Panc1 (cell line): ENCODE measurements at regions not wholly inside any gene's neighbourhood (a gene's known extent, or its start where the extent isn't known, plus 50 kb on each side); places are given as distances from the start of the nearest gene placed in this dataset.
A peak's percentile ranks its signal among the peaks of the same experiment; 100 is the strongest.

ENCODE experiments used
- ATAC-seq: fragments of 200-7000 bp; cut with Tn5 transposase; 2 replicates; pipeline ENCODE4 v1.9.1; 2020; ENCODE audit warnings: mild to moderate bottlenecking, moderate library complexity
- BruUV-seq: library from RNA; stranded (reverse); fragments of 400-500 nt; replicated peaks from 2 replicates; lab custom pipeline; 2021; lab: Mats Ljungman, UMichigan
- CTCF ChIA-PET: fragments of 300-600 bp; sonication (Branson Sonifier 250); formaldehyde crosslinking; loops from one replicate; lab custom pipeline; 2022; ENCODE audit warnings: antibody characterized with exemption; lab: Charles Lee
- POLR2A ChIA-PET: fragments of 300-600 bp; sonication (Branson Sonifier 250); formaldehyde crosslinking; loops from one replicate; lab custom pipeline; 2022; ENCODE audit warnings: antibody characterized with exemption; lab: Charles Lee
- DNase-seq: peaks from one replicate; pipeline ENCODE4 v3.0.0-alpha.2; 2010; ENCODE audit warnings: low read depth, low spot score
- H3K27ac ChIP-seq: 2 replicates; pipeline ENCODE4 v1.5.1; 2011; ENCODE audit warnings: mild to moderate bottlenecking, low read length, inconsistent platforms
- H3K27me3 ChIP-seq: fragments of 200-500 bp; sonication (Bioruptor generic); 2 replicates; pipeline ENCODE4 v1.6.0; 2014; ENCODE audit warnings: low read length, inconsistent platforms; ENCODE audit not compliant: control insufficient read depth, insufficient read depth
- H3K36me3 ChIP-seq: fragments of 200-500 bp; sonication (Bioruptor generic); 2 replicates; pipeline ENCODE4 v1.5.1; 2014; ENCODE audit warnings: inconsistent platforms, mild to moderate bottlenecking, low read length, moderate library complexity; ENCODE audit not compliant: control insufficient read depth, insufficient read depth
- H3K4me1 ChIP-seq: 2 replicates; pipeline ENCODE4 v1.5.1; 2011; ENCODE audit warnings: inconsistent platforms, mild to moderate bottlenecking, low read length, moderate library complexity; ENCODE audit not compliant: control insufficient read depth, insufficient read depth
- H3K4me3 ChIP-seq, 2 experiments: 2 replicates each; pipeline ENCODE4 v1.5.1; 2011 to 2012; ENCODE audit warnings: low read depth in 2 of 2, low read length in 2 of 2, mild to moderate bottlenecking in 2 of 2, inconsistent platforms in 1 of 2, moderate library complexity in 1 of 2
- H3K9me3 ChIP-seq: fragments of 200-500 bp; sonication (Bioruptor generic); 2 replicates; pipeline ENCODE4 v1.5.1; 2014; ENCODE audit warnings: low read depth, mild to moderate bottlenecking, inconsistent platforms, low read length, moderate library complexity; ENCODE audit not compliant: control insufficient read depth, insufficient read depth
- POLR2AphosphoS5 ChIP-seq: IDR thresholded peaks from 2 replicates; pipeline ENCODE4 v1.6.1; 2012; ENCODE audit warnings: mild to moderate bottlenecking, low read depth, low read length, moderate library complexity
- SIN3A ChIP-seq: IDR thresholded peaks from 2 replicates; pipeline ENCODE4 v1.6.1; 2012; ENCODE audit warnings: low read depth, mild to moderate bottlenecking, low read length, moderate library complexity, borderline replicate concordance; ENCODE audit not compliant: insufficient read depth
- TCF7L2 ChIP-seq: IDR thresholded peaks from 2 replicates; pipeline ENCODE4 v1.6.1; 2011; ENCODE audit warnings: mild to moderate bottlenecking, low read depth, low read length, inconsistent platforms
- in situ Hi-C: cut with HindIII; loops from 2 replicates; pipeline ENCODE4 v1.10.0; 2016; ENCODE audit warnings: low sequenced_read_pairs, low pct_unique_long_range_greater_than_20kb
- intact Hi-C: fragments of 100-400 bp; cut with micrococcal nuclease; formaldehyde crosslinking; loops from one replicate; pipeline ENCODE4 v1.10.0; 2022; ENCODE audit not compliant: unreplicated experiment
- TF ChIP-seq, protein P1 (sequence below): fragments of 450-650 bp; IDR thresholded peaks from 2 replicates; pipeline ENCODE4 v1.5.1; 2017; ENCODE audit warnings: mild to moderate bottlenecking
- TF ChIP-seq, protein P2 (sequence below), 2 experiments: IDR thresholded peaks; 2 replicates each; pipeline ENCODE4 v1.6.1; 2011 to 2012; ENCODE audit warnings: low read depth in 2 of 2, control low read depth in 1 of 2, low read length in 1 of 2, mild to moderate bottlenecking in 1 of 2, moderate library complexity in 1 of 2; ENCODE audit not compliant: insufficient read depth in 1 of 2

DNA sequence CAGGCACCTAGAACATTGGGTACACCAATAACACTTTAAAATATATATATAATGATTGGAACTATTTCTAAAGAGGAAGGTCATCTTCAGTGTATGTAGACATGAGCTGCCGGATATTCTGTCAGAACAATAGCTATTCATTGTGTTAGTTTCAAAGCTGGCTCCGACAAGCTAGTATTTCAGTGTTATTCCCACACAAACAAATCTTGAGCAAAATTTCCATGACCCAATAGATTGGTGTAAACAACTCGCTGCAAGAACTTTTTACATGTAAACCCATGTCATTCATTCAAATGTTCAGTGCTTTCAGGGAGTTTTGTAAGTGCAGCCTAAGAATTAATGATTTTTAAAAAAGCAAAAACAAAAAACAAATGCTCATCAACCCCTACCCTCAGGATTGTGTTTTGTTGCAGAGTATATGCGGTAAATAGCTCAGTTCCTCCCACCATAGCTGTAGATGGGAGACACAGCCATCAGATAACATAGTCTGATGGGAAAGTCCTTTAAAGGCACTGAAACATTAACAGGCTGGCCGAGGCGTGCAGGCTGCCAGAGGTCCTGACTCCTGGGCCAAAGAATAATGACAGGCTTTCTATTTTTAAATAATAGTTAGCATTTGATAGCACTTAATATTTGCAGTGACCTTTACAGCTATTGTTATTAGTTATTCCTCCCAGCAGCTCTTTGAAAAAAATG, 150.3 kb upstream of the ARHGAP5 start:
- intact Hi-C loops: loop anchor here (5.0 kb wide), 1 partner anchor 326 kb away; no protein-coding TSS in a partner anchor
- no peak overlapping the region for H3K4me3 ChIP-seq
- H3K36me3 ChIP-seq: no peaks in the 10 kb centered on the region
- CTCF ChIA-PET: no interaction called here
- no peak for DNase-seq
- ATAC-seq: no peak
- BruUV-seq: no TSS peak
- no peaks in the 10 kb centered on the region for H3K9me3 ChIP-seq
- no peaks in the 10 kb centered on the region for H3K27me3 ChIP-seq
- TF ChIP-seq, protein P1, sequence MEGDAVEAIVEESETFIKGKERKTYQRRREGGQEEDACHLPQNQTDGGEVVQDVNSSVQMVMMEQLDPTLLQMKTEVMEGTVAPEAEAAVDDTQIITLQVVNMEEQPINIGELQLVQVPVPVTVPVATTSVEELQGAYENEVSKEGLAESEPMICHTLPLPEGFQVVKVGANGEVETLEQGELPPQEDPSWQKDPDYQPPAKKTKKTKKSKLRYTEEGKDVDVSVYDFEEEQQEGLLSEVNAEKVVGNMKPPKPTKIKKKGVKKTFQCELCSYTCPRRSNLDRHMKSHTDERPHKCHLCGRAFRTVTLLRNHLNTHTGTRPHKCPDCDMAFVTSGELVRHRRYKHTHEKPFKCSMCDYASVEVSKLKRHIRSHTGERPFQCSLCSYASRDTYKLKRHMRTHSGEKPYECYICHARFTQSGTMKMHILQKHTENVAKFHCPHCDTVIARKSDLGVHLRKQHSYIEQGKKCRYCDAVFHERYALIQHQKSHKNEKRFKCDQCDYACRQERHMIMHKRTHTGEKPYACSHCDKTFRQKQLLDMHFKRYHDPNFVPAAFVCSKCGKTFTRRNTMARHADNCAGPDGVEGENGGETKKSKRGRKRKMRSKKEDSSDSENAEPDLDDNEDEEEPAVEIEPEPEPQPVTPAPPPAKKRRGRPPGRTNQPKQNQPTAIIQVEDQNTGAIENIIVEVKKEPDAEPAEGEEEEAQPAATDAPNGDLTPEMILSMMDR: no peak
- TF ChIP-seq TCF7L2 (no peak), SIN3A (no peak), POLR2AphosphoS5 (no peak)
- TF ChIP-seq, protein P2, sequence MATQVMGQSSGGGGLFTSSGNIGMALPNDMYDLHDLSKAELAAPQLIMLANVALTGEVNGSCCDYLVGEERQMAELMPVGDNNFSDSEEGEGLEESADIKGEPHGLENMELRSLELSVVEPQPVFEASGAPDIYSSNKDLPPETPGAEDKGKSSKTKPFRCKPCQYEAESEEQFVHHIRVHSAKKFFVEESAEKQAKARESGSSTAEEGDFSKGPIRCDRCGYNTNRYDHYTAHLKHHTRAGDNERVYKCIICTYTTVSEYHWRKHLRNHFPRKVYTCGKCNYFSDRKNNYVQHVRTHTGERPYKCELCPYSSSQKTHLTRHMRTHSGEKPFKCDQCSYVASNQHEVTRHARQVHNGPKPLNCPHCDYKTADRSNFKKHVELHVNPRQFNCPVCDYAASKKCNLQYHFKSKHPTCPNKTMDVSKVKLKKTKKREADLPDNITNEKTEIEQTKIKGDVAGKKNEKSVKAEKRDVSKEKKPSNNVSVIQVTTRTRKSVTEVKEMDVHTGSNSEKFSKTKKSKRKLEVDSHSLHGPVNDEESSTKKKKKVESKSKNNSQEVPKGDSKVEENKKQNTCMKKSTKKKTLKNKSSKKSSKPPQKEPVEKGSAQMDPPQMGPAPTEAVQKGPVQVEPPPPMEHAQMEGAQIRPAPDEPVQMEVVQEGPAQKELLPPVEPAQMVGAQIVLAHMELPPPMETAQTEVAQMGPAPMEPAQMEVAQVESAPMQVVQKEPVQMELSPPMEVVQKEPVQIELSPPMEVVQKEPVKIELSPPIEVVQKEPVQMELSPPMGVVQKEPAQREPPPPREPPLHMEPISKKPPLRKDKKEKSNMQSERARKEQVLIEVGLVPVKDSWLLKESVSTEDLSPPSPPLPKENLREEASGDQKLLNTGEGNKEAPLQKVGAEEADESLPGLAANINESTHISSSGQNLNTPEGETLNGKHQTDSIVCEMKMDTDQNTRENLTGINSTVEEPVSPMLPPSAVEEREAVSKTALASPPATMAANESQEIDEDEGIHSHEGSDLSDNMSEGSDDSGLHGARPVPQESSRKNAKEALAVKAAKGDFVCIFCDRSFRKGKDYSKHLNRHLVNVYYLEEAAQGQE (IDR thresholded peaks at IDR 0.05; ENCODE audit: insufficient read depth in 1 of 2, low read depth in 2 of 2, low read length in 1 of 2): no peak
- no peaks in the 10 kb centered on the region for H3K4me1 ChIP-seq
- POLR2A ChIA-PET: no interaction called here
- no peak overlapping the region for H3K27ac ChIP-seq
- in situ Hi-C loops: no loop called here

DNA sequence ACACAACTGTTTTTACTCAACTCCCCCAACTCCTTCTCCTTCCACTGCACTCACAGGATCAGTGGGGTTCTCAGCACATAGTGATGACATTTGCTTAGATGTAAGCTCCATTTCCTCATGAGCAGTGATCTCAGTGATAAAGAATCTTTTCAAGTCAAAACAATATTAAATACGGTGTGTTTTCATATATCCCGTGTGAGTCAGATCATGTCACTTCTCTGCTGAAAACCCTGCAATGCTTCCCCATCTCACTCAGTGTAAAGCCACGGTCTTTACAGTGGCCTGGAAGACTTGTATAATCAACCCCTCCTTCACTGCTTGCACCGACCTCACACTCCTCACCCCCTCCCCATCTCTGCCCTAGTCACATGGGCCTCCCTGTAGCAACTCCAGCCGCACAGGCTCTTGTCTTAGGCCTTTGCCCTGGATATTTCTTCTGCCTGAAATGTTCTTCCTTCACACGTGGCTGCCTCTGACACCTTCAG, 149.7 kb upstream of the ARHGAP5 start:
- no peaks in the 10 kb centered on the region for H3K36me3 ChIP-seq
- no peak for TF ChIP-seq TCF7L2
- no peak for TF ChIP-seq POLR2AphosphoS5
- TF ChIP-seq, protein P1: no peak
- TF ChIP-seq, protein P2 (IDR thresholded peaks at IDR 0.05; ENCODE audit: insufficient read depth in 1 of 2, low read depth in 2 of 2, low read length in 1 of 2): no peak
- TF ChIP-seq SIN3A: no peak
- no peaks in the 10 kb centered on the region for H3K9me3 ChIP-seq
- H3K4me1 ChIP-seq: no peaks in the 10 kb centered on the region
- no peak overlapping the region for H3K4me3 ChIP-seq
- in situ Hi-C loops: no loop called here
- intact Hi-C loops: loop anchor here (5.0 kb wide), 1 partner anchor 325 kb away; no protein-coding TSS in a partner anchor
- H3K27me3 ChIP-seq: no peaks in the 10 kb centered on the region
- no TSS peak for BruUV-seq
- POLR2A ChIA-PET: no interaction called here
- CTCF ChIA-PET: no interaction called here
- ATAC-seq (peak; percentile 80), DNase-seq (no peak)
- no peak overlapping the region for H3K27ac ChIP-seq
